ENCODE measurements at regions not wholly inside any gene's neighbourhood (a gene's known extent, or its start where the extent isn't known, plus 50 kb on each side); places are given as distances from the start of the nearest gene placed in this dataset.

GRCh38 chr7:52897288-52897687, 138.1 kb upstream of the POM121L12 start:
- Histone ChIP-seq H3K9me3 (ENCODE audit: insufficient read depth in 2 of 2, low read depth in 1 of 2, low read length in 1 of 2) (no peaks in the 10 kb centered on the region), H2BK20ac (ENCODE audit: low read length) (no peak overlapping the region), H3K27me3 (replicated peaks in 1 of 4; ENCODE audit: control insufficient read depth in 3 of 4, extremely low read depth in 1 of 4, insufficient read depth in 3 of 4, low read length in 3 of 4) (no peaks in the 10 kb centered on the region), H3K36me3 (ENCODE audit: control insufficient read depth in 2 of 4, insufficient read depth in 4 of 4, low read length in 3 of 4) (no peaks in the 10 kb centered on the region), H3K14ac (ENCODE audit: insufficient read length) (no peak overlapping the region), H3K4me3 (ENCODE audit: extremely low read depth in 1 of 4, insufficient read depth in 2 of 4, low read depth in 3 of 4, low read length in 4 of 4) (no peak overlapping the region), H3K23ac (ENCODE audit: insufficient read length) (no peak overlapping the region), H4K91ac (replicated peaks; ENCODE audit: insufficient read length, low read length) (no peak overlapping the region), H2BK15ac (ENCODE audit: low read length) (no peak overlapping the region), H4K8ac (ENCODE audit: extremely low read depth, insufficient read depth, low read length) (no peak overlapping the region), H2AK5ac (ENCODE audit: low read depth, low read length) (no peak overlapping the region), H4K5ac (ENCODE audit: insufficient read length, low read depth, low read length) (no peak overlapping the region), H3K4ac (replicated peaks; ENCODE audit: insufficient read length, low read depth, low read length) (no peak overlapping the region), H3K18ac (ENCODE audit: extremely low read depth, low read length) (no peak overlapping the region), H2BK5ac (ENCODE audit: low read depth, low read length) (no peak overlapping the region), H2BK12ac (ENCODE audit: low read depth, low read length) (no peak overlapping the region), H3K9ac (replicated peaks in 1 of 4; ENCODE audit: extremely low read depth in 1 of 4, low read depth in 3 of 4, low read length in 3 of 4) (no peak overlapping the region), H2BK120ac (replicated peaks; ENCODE audit: low read depth, low read length) (no peak overlapping the region), H2AFZ (ENCODE audit: low read length) (no peak overlapping the region), H3K27ac (ENCODE audit: low read depth, low read length) (no peak overlapping the region), H3K4me1 (replicated peaks in 1 of 4; ENCODE audit: control insufficient read depth in 3 of 4, insufficient read depth in 4 of 4, low read length in 3 of 4) (no peaks in the 10 kb centered on the region), H3K56ac (replicated peaks; ENCODE audit: insufficient read length, low read depth, low read length) (no peak overlapping the region), H3K79me1 (ENCODE audit: low read depth, low read length) (no peaks in the 10 kb centered on the region), H4K20me1 (replicated peaks in 1 of 2; ENCODE audit: control insufficient read depth in 1 of 2, insufficient read depth in 2 of 2, low read length in 2 of 2) (no peaks in the 10 kb centered on the region), H3K4me2 (ENCODE audit: insufficient read depth in 1 of 2, low read depth in 2 of 2, low read length in 2 of 2) (no peak overlapping the region), H3K79me2 (ENCODE audit: control insufficient read depth in 1 of 2, insufficient read depth in 2 of 2, low read length in 2 of 2) (no peaks in the 10 kb centered on the region), H3K23me2 (ENCODE audit: low read depth, low read length) (no peaks in the 10 kb centered on the region)
- DNase-seq (ENCODE audit: low read depth in 1 of 2, low spot score in 2 of 2) (no peak), FAIRE-seq (no peak)
- WGBS, 2 experiments (ENCODE audit: extremely low coverage in 1 of 2, insufficient coverage in 1 of 2, insufficient read length in 1 of 2, insufficient replicate concordance in 2 of 2, low coverage in 1 of 2, low lambda C conversion rate in 2 of 2, missing lambda C conversion rate in 1 of 2) = 66% methylated on average over 4 of the region's 5 CpGs; no CpG with 5 or more reads in 1 of the 2 experiments
- ChIA-PET CTCF (ENCODE audit: partially characterized antibody) (interaction anchor here (0.6 to 0.7 kb wide), 2 partner anchors 1093 to 1122 kb away, joined by 3 read pairs; no protein-coding TSS in a partner anchor), POLR2A (ENCODE audit: partially characterized antibody) (no interaction called here)
- no peak for TF ChIP-seq EP300 (IDR thresholded peaks at IDR 0.05; ENCODE audit: borderline replicate concordance in 1 of 2, low read depth in 2 of 2, low read length in 2 of 2)
- TF ChIP-seq MAX (IDR thresholded peaks at IDR 0.05) = no peak
- TF ChIP-seq ZNF274 (IDR thresholded peaks at IDR 0.05; ENCODE audit: borderline replicate concordance, extremely low read depth, low read length) = no peak
- no peak for TF ChIP-seq GTF2F1 (IDR thresholded peaks at IDR 0.05; ENCODE audit: borderline replicate concordance, low read depth, low read length)
- TF ChIP-seq CREB1 (IDR thresholded peaks at IDR 0.05) = no peak
- no peak for TF ChIP-seq E2F6 (IDR thresholded peaks at IDR 0.05)
- no peak for TF ChIP-seq KDM1A (IDR thresholded peaks at IDR 0.05; ENCODE audit: borderline replicate concordance, low read length)
- no peak for TF ChIP-seq SIX5 (IDR thresholded peaks at IDR 0.05; ENCODE audit: low read depth, low read length)
- TF ChIP-seq GABPA (IDR thresholded peaks at IDR 0.05; ENCODE audit: borderline replicate concordance, insufficient read depth, low read length) = no peak
- no peak for TF ChIP-seq RXRA (IDR thresholded peaks at IDR 0.05; ENCODE audit: insufficient read depth, low read depth, low read length)
- no peak for TF ChIP-seq KDM5A (IDR thresholded peaks at IDR 0.05; ENCODE audit: low read length)
- no peak for TF ChIP-seq FOSL1 (IDR thresholded peaks at IDR 0.05; ENCODE audit: insufficient read depth, low read depth, low read length)
- TF ChIP-seq EGR1 (IDR thresholded peaks at IDR 0.05; ENCODE audit: borderline replicate concordance, low read depth, low read length) = no peak
- no peak for TF ChIP-seq HDAC6 (IDR thresholded peaks at IDR 0.05; ENCODE audit: low read depth, low read length)
- TF ChIP-seq RBBP5 (IDR thresholded peaks at IDR 0.05; ENCODE audit: borderline replicate concordance, low read depth, low read length) = no peak

Data from H1 (cell line).